ENCODE measurements at regions not wholly inside any gene's neighbourhood (a gene's known extent, or its start where the extent isn't known, plus 50 kb on each side); places are given as distances from the start of the nearest gene placed in this dataset.

GRCh38 chr4:123807866-123808265 lies 411.3 kb downstream of the SPRY1 start:
- no peak for DNase-seq (ENCODE audit: low spot score)

DNA sequence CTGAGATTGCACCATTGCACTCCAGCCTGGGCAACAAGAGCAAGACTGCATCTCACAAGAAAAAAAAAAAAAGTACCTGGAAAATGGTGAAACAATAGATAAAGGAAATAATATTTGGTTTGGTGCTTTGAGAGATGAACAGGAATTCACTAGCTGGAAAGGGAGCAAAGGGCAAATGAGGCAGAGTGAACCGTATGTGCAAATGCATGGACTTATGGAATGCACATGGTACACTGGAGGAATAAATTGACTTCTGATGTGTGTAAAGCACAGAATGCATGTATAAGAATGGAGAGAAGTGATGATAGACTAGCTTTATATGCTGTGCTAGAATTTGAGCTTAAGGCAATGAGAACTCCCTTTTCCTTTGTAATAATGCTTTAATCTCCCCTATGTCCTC lies 413.3 kb downstream of the SPRY1 start:
- DNase-seq (ENCODE audit: low spot score): no peak

DNA sequence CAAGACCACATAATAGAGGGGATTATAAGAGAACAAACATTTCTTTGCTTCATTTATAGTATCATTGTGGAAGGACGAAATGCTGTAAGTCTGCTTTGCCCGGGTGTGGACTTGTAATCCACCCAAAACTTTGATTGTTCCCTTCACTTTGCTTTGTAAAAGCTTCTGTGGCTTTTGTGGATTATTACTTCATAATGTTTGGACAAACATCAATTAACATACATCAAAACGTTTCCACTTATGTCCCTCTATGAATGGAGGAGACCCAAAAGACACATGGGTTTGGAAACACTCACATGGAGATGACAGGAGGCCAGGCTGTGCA lies 415.4 kb downstream of the SPRY1 start:
- DNase-seq (ENCODE audit: low spot score): no peak

- no peak for DNase-seq (ENCODE audit: low spot score)
Observed at GRCh38 chr4:123813901-123814300, 417.3 kb downstream of the SPRY1 start.

DNA sequence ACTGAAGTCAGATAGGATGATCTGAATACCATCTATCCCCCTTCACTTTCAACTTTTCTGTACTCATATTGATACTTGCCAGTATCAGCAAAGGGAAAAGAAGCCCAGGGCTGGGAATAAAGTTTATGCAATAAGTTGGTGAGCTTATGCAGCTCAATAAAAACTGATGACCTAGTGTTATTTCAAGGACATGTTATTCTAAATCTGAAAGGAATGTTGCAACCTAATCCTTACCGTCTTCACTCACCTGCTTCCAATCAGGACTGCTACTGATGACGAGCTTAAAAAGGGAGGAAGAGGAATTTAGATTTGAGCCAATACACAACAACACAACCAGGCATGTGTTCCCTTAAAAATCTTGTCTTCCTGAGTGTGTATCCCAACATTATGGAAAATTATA lies 419.9 kb downstream of the SPRY1 start:
- DNase-seq (ENCODE audit: low spot score): no peak

- no peak for DNase-seq (ENCODE audit: low spot score)
Observed at GRCh38 chr4:123817025-123817688, 420.6 kb downstream of the SPRY1 start.

- DNase-seq (ENCODE audit: low spot score): peak; percentile 22
Observed at GRCh38 chr4:123819362-123820035, 422.9 kb downstream of the SPRY1 start.

GRCh38 chr4:123821861-123822260 lies 425.3 kb downstream of the SPRY1 start:
- no peak for DNase-seq (ENCODE audit: low spot score)

DNA sequence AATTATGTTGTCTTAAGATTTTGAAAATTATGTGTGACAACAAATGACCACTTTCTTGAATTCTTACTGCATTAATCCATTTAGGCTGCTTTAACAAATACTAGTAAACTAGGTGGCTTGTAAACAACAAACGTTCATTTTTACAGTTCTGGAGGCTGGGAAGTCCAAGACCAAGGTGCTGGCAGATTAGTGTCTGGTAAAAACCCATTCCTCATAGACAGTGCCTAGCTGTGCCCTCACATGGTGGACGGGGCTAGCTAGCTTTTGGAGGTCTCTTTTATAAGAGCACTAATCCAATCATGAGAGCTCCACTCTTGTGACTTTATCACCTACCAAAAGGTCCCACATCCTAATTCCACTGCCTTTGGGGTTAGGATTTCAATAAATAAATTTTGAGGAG lies 425.8 kb downstream of the SPRY1 start:
- no peak for DNase-seq (ENCODE audit: low spot score)

DNA sequence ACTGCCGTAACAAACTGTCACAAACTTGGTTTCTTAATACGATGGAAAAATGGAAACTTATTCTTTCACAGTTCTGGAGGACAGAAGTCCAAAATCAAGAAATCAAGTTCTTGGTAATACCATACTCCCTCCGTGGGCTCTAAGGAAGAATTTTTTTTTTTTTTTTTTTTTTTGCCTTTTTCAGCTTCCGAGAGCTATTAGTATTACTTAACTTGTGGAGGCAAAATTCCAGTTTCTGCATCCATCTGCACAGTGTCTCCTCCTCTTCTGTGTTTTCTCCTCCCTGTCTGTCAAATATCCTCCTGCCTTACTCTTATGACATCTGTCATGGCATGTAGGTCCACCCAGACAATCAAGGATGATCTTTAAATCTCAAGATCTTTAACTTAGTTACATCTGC lies 426.6 kb downstream of the SPRY1 start:
- no peak for DNase-seq (ENCODE audit: low spot score)

DNA sequence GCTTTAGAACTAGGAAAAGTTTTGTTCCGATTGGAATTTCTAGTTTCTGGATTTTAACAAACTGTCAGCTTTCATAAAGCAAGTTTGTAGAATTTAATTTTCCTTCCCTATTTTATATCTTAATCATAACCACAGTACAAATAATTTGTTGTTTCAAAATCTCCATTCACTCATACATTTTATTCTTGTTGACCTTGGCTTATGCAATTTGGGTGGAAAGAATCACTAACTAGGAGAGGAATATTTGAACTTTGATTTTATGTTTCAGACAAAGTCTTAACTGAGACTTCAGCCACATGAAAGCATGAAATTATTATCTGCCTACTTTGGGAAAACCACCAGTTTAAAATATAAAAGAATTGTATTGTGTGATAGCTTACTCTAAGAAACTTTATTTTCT lies 427.9 kb downstream of the SPRY1 start:
- no peak for DNase-seq (ENCODE audit: low spot score)

- no peak for DNase-seq (ENCODE audit: low spot score)
Observed at GRCh38 chr4:123825596-123826291, 429.1 kb downstream of the SPRY1 start.

DNA sequence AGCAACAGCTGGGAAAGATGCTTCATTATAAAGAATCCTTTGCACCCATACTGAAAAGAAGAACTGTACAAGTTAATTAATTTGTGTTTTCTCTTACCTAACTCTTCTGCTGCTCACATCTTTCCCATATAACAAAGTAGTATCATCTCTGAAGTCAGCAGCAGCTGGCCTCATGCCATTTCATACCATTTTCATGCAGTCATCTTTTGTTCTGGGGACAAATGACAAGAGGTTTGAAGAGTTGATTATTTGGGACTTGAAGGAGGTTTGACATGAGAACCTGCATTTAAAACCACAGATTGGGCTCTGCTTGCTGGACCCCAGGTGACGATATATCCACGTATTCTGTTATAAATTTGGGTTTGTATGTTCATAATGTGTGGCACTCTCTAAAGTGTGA lies 430.3 kb downstream of the SPRY1 start:
- DNase-seq (ENCODE audit: low spot score): no peak

DNA sequence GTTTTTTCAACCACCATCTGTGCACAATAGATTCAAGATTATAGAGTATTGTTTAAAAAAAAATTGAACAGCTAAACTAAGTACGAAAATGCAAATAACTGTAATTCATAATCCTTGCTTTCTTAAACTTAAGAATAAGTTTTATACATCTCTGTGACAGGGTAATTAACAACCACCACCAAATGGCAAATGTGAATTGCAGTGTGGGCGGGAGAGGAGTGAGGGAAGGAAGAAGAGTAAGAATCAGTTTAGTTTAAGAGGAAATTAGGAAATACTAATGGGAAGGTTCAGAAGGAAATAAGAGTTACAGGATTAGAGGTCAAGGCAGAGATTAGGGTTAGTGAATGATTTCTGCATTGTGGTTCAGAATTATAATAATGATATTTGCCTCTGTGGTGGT lies 430.9 kb downstream of the SPRY1 start:
- DNase-seq (ENCODE audit: low spot score): no peak

DNA sequence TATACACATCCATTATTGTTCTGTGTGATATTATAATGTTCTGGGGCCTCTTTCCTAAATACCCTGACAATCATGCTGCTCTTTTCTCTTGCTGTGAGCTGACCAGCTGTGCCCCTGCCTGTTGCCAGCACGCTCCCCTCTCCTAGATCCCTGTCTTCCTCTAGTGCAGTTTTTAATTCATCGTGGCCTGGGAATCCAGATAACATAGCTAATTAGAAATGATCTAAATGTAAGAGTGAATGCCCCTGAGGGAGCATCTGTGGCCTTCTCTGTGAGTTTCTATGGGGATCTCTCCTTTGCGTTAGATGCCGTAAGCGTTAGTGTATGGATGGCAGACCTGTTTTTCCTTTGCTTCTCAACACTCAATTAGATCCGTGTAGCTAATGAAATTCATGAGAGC lies 434.3 kb downstream of the SPRY1 start:
- no peak for DNase-seq (ENCODE audit: low spot score)

DNA sequence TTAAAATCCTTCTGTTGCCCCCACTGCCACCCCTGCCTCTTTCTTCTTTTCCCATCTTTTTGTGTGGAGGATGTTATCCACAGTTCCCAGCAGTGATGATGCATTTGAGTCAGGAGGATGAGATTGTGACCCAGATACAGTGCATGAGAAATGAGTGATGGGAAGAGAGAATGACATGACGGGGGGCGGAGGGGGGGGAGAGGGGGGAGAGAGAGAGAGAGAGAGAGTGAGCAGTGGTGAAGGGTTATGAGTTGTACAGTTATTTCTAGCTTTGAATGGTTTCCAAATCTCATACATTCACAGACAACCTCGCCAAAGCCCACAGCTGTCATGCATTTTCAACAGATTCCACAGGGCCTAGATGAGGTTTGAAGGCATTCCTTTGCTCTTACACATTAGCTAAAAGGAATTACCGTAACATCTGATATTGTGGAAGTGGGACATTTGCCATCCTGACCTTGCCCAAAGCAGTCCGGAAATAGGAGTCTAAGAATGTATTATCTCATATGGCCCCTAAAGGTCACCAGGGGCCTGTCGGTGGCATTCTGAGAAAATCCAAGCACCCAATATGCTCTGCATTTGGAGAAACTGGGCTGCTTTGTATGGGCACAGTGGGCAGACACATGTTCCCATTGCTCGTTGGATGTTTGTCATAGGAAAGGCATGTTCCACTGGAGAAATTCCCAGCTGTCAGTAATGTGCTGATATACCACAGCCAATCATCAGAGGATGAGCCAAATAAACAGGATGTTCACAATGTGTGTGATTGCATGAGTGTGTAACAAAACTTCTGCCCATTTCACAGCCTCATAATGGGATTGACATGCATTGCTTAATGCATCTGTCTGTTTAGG lies 435.8 kb downstream of the SPRY1 start:
- DNase-seq (ENCODE audit: low spot score): peak; percentile 80

- no peak for DNase-seq (ENCODE audit: low spot score)
Observed at GRCh38 chr4:123833171-123833643, 436.6 kb downstream of the SPRY1 start.

- DNase-seq (ENCODE audit: low spot score): no peak
Observed at GRCh38 chr4:123835831-123836590, 439.4 kb downstream of the SPRY1 start.

GRCh38 chr4:123836851-123837595 lies 440.4 kb downstream of the SPRY1 start:
- no peak for DNase-seq (ENCODE audit: low spot score)

DNA sequence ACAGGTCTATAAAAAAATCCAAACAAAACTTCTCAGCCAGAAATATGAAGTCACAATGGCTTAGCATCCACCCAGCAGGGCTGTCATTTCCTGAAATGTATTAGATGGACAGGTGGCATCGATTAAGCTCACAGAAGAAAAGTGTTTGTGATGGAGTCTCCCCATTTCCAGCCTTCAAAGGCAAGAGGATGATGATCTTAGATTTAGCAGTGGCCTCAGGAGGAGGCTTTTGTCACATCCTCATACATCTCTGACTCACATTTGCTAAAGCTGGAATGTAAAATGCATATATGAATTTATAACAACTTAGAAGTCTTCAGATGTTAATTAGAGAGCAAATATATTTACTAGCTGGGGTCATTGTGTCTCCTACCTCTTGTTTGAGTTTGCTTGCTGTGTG lies 441.9 kb downstream of the SPRY1 start:
- no peak for DNase-seq (ENCODE audit: low spot score)

DNA sequence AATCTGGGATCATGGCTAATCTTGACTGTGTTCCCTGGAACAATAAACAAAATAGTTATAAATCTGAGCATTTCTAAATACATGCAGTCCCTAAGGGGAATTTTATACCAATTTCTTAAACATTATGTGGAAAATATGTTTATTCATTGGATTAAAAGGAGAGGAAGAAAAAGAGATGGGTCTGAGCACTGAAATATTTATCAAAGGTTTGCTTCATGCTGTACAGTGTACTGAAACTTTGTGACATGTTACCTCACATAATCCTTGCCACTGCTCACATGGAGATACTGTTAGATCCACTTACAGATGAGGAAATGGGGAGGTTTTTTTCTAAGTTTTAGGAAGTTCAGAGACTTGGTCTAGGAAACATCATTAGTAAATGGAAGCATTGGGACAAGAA lies 443.6 kb downstream of the SPRY1 start:
- no peak for DNase-seq (ENCODE audit: low spot score)
